ENCODE measurements at regions not wholly inside any gene's neighbourhood (a gene's known extent, or its start where the extent isn't known, plus 50 kb on each side); places are given as distances from the start of the nearest gene placed in this dataset.

DNA sequence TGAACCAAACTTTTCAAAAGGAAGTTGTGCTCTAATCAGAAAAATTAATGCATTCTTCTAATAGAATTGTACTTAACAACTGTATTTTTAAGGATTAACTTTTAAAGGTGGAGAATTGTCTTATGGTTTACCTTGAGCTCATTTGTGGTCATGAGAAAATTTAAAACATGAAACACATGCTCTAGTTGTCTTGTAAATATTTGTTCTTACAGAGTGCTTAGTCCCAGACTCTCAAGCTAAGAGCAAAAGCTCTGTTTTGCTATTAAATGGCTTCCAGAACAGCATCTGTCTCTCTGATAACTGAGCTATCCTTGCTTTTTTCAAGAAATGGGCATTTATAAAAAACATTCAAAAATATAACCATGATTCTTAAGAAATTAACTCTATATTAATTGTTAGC, 512.2 kb upstream of the SYNCRIP start:
- TF ChIP-seq, protein P1, sequence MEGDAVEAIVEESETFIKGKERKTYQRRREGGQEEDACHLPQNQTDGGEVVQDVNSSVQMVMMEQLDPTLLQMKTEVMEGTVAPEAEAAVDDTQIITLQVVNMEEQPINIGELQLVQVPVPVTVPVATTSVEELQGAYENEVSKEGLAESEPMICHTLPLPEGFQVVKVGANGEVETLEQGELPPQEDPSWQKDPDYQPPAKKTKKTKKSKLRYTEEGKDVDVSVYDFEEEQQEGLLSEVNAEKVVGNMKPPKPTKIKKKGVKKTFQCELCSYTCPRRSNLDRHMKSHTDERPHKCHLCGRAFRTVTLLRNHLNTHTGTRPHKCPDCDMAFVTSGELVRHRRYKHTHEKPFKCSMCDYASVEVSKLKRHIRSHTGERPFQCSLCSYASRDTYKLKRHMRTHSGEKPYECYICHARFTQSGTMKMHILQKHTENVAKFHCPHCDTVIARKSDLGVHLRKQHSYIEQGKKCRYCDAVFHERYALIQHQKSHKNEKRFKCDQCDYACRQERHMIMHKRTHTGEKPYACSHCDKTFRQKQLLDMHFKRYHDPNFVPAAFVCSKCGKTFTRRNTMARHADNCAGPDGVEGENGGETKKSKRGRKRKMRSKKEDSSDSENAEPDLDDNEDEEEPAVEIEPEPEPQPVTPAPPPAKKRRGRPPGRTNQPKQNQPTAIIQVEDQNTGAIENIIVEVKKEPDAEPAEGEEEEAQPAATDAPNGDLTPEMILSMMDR (conservative IDR thresholded peaks at IDR 0.05; ENCODE audit: low read length) = no peak
- TF ChIP-seq EZH2phosphoT487 (IDR thresholded peaks at IDR 0.05; ENCODE audit: borderline replicate concordance, low read depth, low read length) = no peak

Measured in OCI-LY7 (cell line).